ENCODE measurements at regions not wholly inside any gene's neighbourhood (a gene's known extent, or its start where the extent isn't known, plus 50 kb on each side); places are given as distances from the start of the nearest gene placed in this dataset.

GRCh38 chr10:47241256-47241655 lies 58.7 kb upstream of the GDF10 start:
- TF ChIP-seq EZH2 (IDR thresholded peaks at IDR 0.05; ENCODE audit: low read depth), result no peak
- no peak for TF ChIP-seq CTCF (conservative IDR thresholded peaks at IDR 0.05)
